Small intestine (tissue), 7 donors: ENCODE measurements at regions not wholly inside any gene's neighbourhood (a gene's known extent, or its start where the extent isn't known, plus 50 kb on each side); places are given as distances from the start of the nearest gene placed in this dataset.

Experiments
- DNase-seq, 2 donors: peaks; one replicate each; pipeline versions ENCODE4 v3.0.0 to v3.0.0-alpha.2; 2013
- FAIRE-seq: peaks from 2 replicates; lab custom pipeline; 2012; peaks lifted over from hg19 to GRCh38; lab: Jason Lieb, UNC
- H3K27ac ChIP-seq, 3 donors: one replicate each; pipeline ENCODE4 v1.5.1; 2013; ENCODE audit warnings: low read length in 2 of 3, mild to moderate bottlenecking in 2 of 3, control low read depth in 1 of 3, inconsistent platforms in 1 of 3, low read depth in 1 of 3, moderate library complexity in 1 of 3
- H3K27me3 ChIP-seq, 3 donors: one replicate each; pipeline ENCODE4 v1.6.1; 2013; ENCODE audit warnings: low read length in 3 of 3, inconsistent platforms in 1 of 3; ENCODE audit not compliant: control insufficient read depth in 3 of 3, insufficient read depth in 3 of 3
- H3K36me3 ChIP-seq, 3 donors: one replicate each; pipeline ENCODE4 v1.6.1; 2013; ENCODE audit warnings: low read length in 3 of 3, inconsistent platforms in 1 of 3, low read depth in 1 of 3, mild to moderate bottlenecking in 1 of 3, moderate library complexity in 1 of 3; ENCODE audit not compliant: control insufficient read depth in 3 of 3, insufficient read depth in 2 of 3
- H3K4me1 ChIP-seq, 3 donors: one replicate each; pipeline ENCODE4 v1.6.1; 2013; ENCODE audit warnings: low read length in 2 of 3, inconsistent platforms in 1 of 3, low read depth in 1 of 3, mild to moderate bottlenecking in 1 of 3, moderate library complexity in 1 of 3; ENCODE audit not compliant: control insufficient read depth in 3 of 3, insufficient read depth in 2 of 3
- H3K4me3 ChIP-seq, 3 donors: one replicate each; pipeline ENCODE4 v1.5.1; 2013; ENCODE audit warnings: low read length in 3 of 3, control low read depth in 1 of 3, inconsistent platforms in 1 of 3, low read depth in 1 of 3, mild to moderate bottlenecking in 1 of 3, moderate library complexity in 1 of 3
- H3K9me3 ChIP-seq, 2 donors: one replicate each; pipeline ENCODE4 v1.6.1; 2013; ENCODE audit warnings: low read depth in 1 of 2, low read length in 1 of 2; ENCODE audit not compliant: control insufficient read depth in 2 of 2, insufficient read depth in 1 of 2
- WGBS, 3 donors: extraction: QIAGEN DNeasy Blood & Tissue Kit; methylation state at CpG; one replicate each; pipeline ENCODE4 v1.1.7; 2013; 5-methylcytosine and 5-hydroxymethylcytosine counted together
- donor health status: healthy with polysubstance abuse.
- donor health status: control.
- donor health status: control.
- donor health status: Bipolar disorder and iron deficiency.
- donor health status: healthy.

GRCh38 chr14:61188978-61189808, 91.9 kb downstream of the TMEM30B start:
- no peaks in the 10 kb centered on the region for H3K4me1 ChIP-seq
- peak overlapping the region in 1 of 3 donors; percentile 41 for H3K4me3 ChIP-seq
- H3K9me3 ChIP-seq: no peaks in the 10 kb centered on the region
- FAIRE-seq: no peak
- no peaks in the 10 kb centered on the region for H3K36me3 ChIP-seq
- H3K27ac ChIP-seq: no peak overlapping the region
- 8 to 12% (median 9%) methylated on average over 25 to 27 of the region's 27 CpGs for WGBS, 3 donors
- peak; percentile 1 to 47 for DNase-seq
- peaks cover 0 to 33% (median 0%) of the 10 kb centered on the region in 3 donors for H3K27me3 ChIP-seq

- 41 to 63% (median 48%) methylated on average over 18 to 21 of the region's 21 CpGs for WGBS, 3 donors
- Histone ChIP-seq H3K4me3 (no peak overlapping the region), H3K27me3 (peaks cover 0 to 33% (median 0%) of the 10 kb centered on the region in 3 donors), H3K36me3 (no peaks in the 10 kb centered on the region), H3K27ac (no peak overlapping the region), H3K4me1 (no peaks in the 10 kb centered on the region), H3K9me3 (no peaks in the 10 kb centered on the region)
- FAIRE-seq: no peak
- DNase-seq: no peak
Measured at GRCh38 chr14:61188196-61188595, 92.9 kb downstream of the TMEM30B start.

GRCh38 chr14:61187196-61187905, 93.8 kb downstream of the TMEM30B start:
- H3K27me3 ChIP-seq: peaks cover 0 to 35% (median 0%) of the 10 kb centered on the region in 3 donors
- no peaks in the 10 kb centered on the region for H3K4me1 ChIP-seq
- WGBS, 3 donors: 64 to 75% (median 74%) methylated on average over 10 of the region's 10 CpGs
- no peak overlapping the region for H3K27ac ChIP-seq
- H3K4me3 ChIP-seq: no peak overlapping the region
- H3K36me3 ChIP-seq: no peaks in the 10 kb centered on the region
- no peak for DNase-seq
- H3K9me3 ChIP-seq: no peaks in the 10 kb centered on the region
- FAIRE-seq: no peak

GRCh38 chr14:61186341-61187195, 94.6 kb downstream of the TMEM30B start:
- H3K4me1 ChIP-seq: no peaks in the 10 kb centered on the region
- no peaks in the 10 kb centered on the region for H3K9me3 ChIP-seq
- H3K4me3 ChIP-seq: no peak overlapping the region
- H3K27me3 ChIP-seq: peaks cover 0 to 35% (median 0%) of the 10 kb centered on the region in 3 donors
- H3K36me3 ChIP-seq: no peaks in the 10 kb centered on the region
- DNase-seq (no peak), FAIRE-seq (no peak)
- no peak overlapping the region for H3K27ac ChIP-seq
- WGBS, 3 donors: 84 to 91% (median 86%) methylated on average over 7 of the region's 7 CpGs

GRCh38 chr14:61185534-61185933, 95.6 kb downstream of the TMEM30B start:
- H3K9me3 ChIP-seq: no peaks in the 10 kb centered on the region
- no peak for FAIRE-seq
- no peaks in the 10 kb centered on the region for H3K4me1 ChIP-seq
- H3K36me3 ChIP-seq: no peaks in the 10 kb centered on the region
- peaks cover 0 to 34% (median 0%) of the 10 kb centered on the region in 3 donors for H3K27me3 ChIP-seq
- no peak overlapping the region for H3K4me3 ChIP-seq
- no peak overlapping the region for H3K27ac ChIP-seq
- 54 to 65% (median 58%) methylated on average over 2 of the region's 2 CpGs for WGBS, 3 donors
- DNase-seq: no peak

- no peak for DNase-seq
- Histone ChIP-seq H3K36me3 (no peaks in the 10 kb centered on the region), H3K4me3 (no peak overlapping the region), H3K27ac (no peak overlapping the region), H3K9me3 (no peaks in the 10 kb centered on the region), H3K4me1 (no peaks in the 10 kb centered on the region), H3K27me3 (peaks cover 0 to 29% (median 0%) of the 10 kb centered on the region in 3 donors)
- FAIRE-seq: no peak
- 73 to 91% (median 81%) methylated on average over 2 of the region's 2 CpGs for WGBS, 3 donors
Measured at GRCh38 chr14:61184112-61184511, 97.0 kb downstream of the TMEM30B start.

- WGBS, 3 donors: 53 to 70% (median 60%) methylated on average over 6 of the region's 6 CpGs
- Histone ChIP-seq H3K4me1 (no peaks in the 10 kb centered on the region), H3K9me3 (no peaks in the 10 kb centered on the region), H3K27ac (no peak overlapping the region), H3K4me3 (no peak overlapping the region), H3K36me3 (no peaks in the 10 kb centered on the region), H3K27me3 (peaks cover 0 to 22% (median 0%) of the 10 kb centered on the region in 3 donors)
- FAIRE-seq (no peak), DNase-seq (no peak)
Measured at GRCh38 chr14:61183196-61183885, 97.8 kb downstream of the TMEM30B start.
